Right lobe of liver (tissue), 6 donors: ENCODE measurements at regions not wholly inside any gene's neighbourhood (a gene's known extent, or its start where the extent isn't known, plus 50 kb on each side); places are given as distances from the start of the nearest gene placed in this dataset.
A peak's percentile ranks its signal among the peaks of the same experiment; 100 is the strongest.

Experiments used
- ATAC-seq, 4 donors: fragments of 200-7000 bp; cut with Tn5 transposase; one replicate each; pipeline ENCODE4 v1.9.1; 2020; ENCODE audit warnings: mild to moderate bottlenecking in 4 of 4, moderate library complexity in 4 of 4
- DNase-seq, 3 donors: peaks; one replicate each; pipeline ENCODE4 v3.0.0-alpha.2; 2020
- H3K27ac ChIP-seq, 3 donors: fragments of 200-600 bp; one replicate each; pipeline ENCODE4 v1.8.0; 2022
- H3K27me3 ChIP-seq, 2 donors: fragments of 200-600 bp; one replicate each; pipeline ENCODE4 v1.8.0; 2022
- H3K36me3 ChIP-seq, 4 donors: fragments of 200-600 bp; sonication (generic) in 1 of 4; one replicate each; pipeline versions ENCODE4 v1.5.1 to v1.8.0; 2017 to 2022; ENCODE audit warnings: control low read depth in 1 of 4
- H3K4me1 ChIP-seq, 4 donors: fragments of 200-600 bp; sonication (generic) in 1 of 4; one replicate each; pipeline versions ENCODE4 v1.5.1 to v1.8.0; 2017 to 2022; ENCODE audit warnings: control low read depth in 1 of 4
- H3K4me3 ChIP-seq, 3 donors: fragments of 200-600 bp; one replicate each; pipeline ENCODE4 v1.8.0; 2022
- H3K9me3 ChIP-seq, 4 donors: fragments of 200-600 bp; sonication (generic) in 1 of 4; one replicate each; pipeline versions ENCODE4 v1.5.1 to v1.8.0; 2017 to 2022; ENCODE audit warnings: control low read depth in 1 of 4
- CTCF ChIP-seq, 4 donors: fragments of 200-600 bp in 3 of 4; fragments of 450-650 bp in 1 of 4; IDR thresholded peaks; one replicate each; pipeline versions ENCODE4 v1.5.1 to v1.8.0; 2016 to 2022; ENCODE audit warnings: antibody characterized with exemption in 4 of 4, mild to moderate bottlenecking in 2 of 4
- POLR2A ChIP-seq: fragments of 450-650 bp; IDR thresholded peaks from one replicate; pipeline ENCODE4 v1.6.1; 2017; ENCODE audit warnings: antibody characterized with exemption, mild to moderate bottlenecking
- WGBS: methylation state at CpG from one replicate; pipeline ENCODE4 v1.1.6; 2018; ENCODE audit warnings: low coverage, low lambda C conversion rate; ENCODE audit not compliant: insufficient coverage; ENCODE audit errors: missing lambda C conversion rate; 5-methylcytosine and 5-hydroxymethylcytosine counted together
- intact Hi-C, 2 donors: fragments of 100-400 bp; cut with DNase I; formaldehyde crosslinking; loops; one replicate each; pipeline versions ENCODE4 v1.11.2 to v1.14.1; 2022
- donor health status: DM: no; HTN: yes; CAD: no.
- donor health status: DM: no; HTN: no; CAD: no.
- donor health status: DM: no; HTN: no; CAD: no.
- donor health status: DM: no; HTN: yes; CAD: no.
- donor health status: DM: no; HTN: yes; CAD: no.

GRCh38 chr7:81533931-81534330, 235.9 kb downstream of the HGF start:
- intact Hi-C loops: no loop called here
- DNase-seq: no peak
- Histone ChIP-seq H3K9me3 (no peaks in the 10 kb centered on the region), H3K4me3 (no peak overlapping the region), H3K36me3 (no peaks in the 10 kb centered on the region), H3K27ac (no peak overlapping the region), H3K4me1 (no peaks in the 10 kb centered on the region), H3K27me3 (no peaks in the 10 kb centered on the region)
- no peak for ATAC-seq
- TF ChIP-seq POLR2A: no peak
- no peak for TF ChIP-seq CTCF (IDR thresholded peaks at IDR 0.05)

- H3K27me3 ChIP-seq: no peaks in the 10 kb centered on the region
- H3K4me1 ChIP-seq: no peaks in the 10 kb centered on the region
- no peak overlapping the region for H3K4me3 ChIP-seq
- no peak for ATAC-seq
- no peak for DNase-seq
- no peaks in the 10 kb centered on the region for H3K9me3 ChIP-seq
- H3K27ac ChIP-seq: no peak overlapping the region
- no peak for TF ChIP-seq CTCF (IDR thresholded peaks at IDR 0.05)
- no peak for TF ChIP-seq POLR2A
- no peaks in the 10 kb centered on the region for H3K36me3 ChIP-seq
- intact Hi-C loops: no loop called here
These were observed 236.4 kb downstream of the HGF start for GRCh38 chr7:81533426-81533825.

- DNase-seq (no peak), ATAC-seq (no peak)
- intact Hi-C loops: no loop called here
- no peaks in the 10 kb centered on the region for H3K27me3 ChIP-seq
- no peaks in the 10 kb centered on the region for H3K36me3 ChIP-seq
- no peak overlapping the region for H3K4me3 ChIP-seq
- no peaks in the 10 kb centered on the region for H3K4me1 ChIP-seq
- no peak overlapping the region for H3K27ac ChIP-seq
- no peaks in the 10 kb centered on the region for H3K9me3 ChIP-seq
- TF ChIP-seq CTCF (IDR thresholded peaks at IDR 0.05) (no peak), POLR2A (no peak)
- WGBS: 36% methylated on average over 2 of the region's 2 CpGs
These were observed 240.1 kb downstream of the HGF start for GRCh38 chr7:81529785-81530184.

GRCh38 chr7:81527651-81528050, 242.2 kb downstream of the HGF start:
- 29% methylated on average over 2 of the region's 2 CpGs for WGBS
- TF ChIP-seq CTCF (IDR thresholded peaks at IDR 0.05) (no peak), POLR2A (no peak)

GRCh38 chr7:81526971-81527370, 242.9 kb downstream of the HGF start:
- Histone ChIP-seq H3K9me3 (no peaks in the 10 kb centered on the region), H3K4me3 (no peak overlapping the region), H3K27me3 (no peaks in the 10 kb centered on the region), H3K27ac (no peak overlapping the region), H3K36me3 (no peaks in the 10 kb centered on the region), H3K4me1 (no peaks in the 10 kb centered on the region)
- no peak for DNase-seq
- TF ChIP-seq CTCF (IDR thresholded peaks at IDR 0.05) (no peak), POLR2A (no peak)
- 47% methylated on average over 1 of the region's 1 CpG for WGBS
- no peak for ATAC-seq
- intact Hi-C loops: no loop called here

More at GRCh38 chr7:81527651-81528050, 242.2 kb downstream of the HGF start:
- H3K9me3 ChIP-seq: no peaks in the 10 kb centered on the region
- ATAC-seq (peak in 1 of 4 donors; percentile 46), DNase-seq (no peak)
- H3K36me3 ChIP-seq: no peaks in the 10 kb centered on the region
- H3K4me3 ChIP-seq: no peak overlapping the region
- no peaks in the 10 kb centered on the region for H3K4me1 ChIP-seq
- no peak overlapping the region for H3K27ac ChIP-seq
- intact Hi-C loops: no loop called here
- no peaks in the 10 kb centered on the region for H3K27me3 ChIP-seq
